Choroid plexus epithelial cell (primary cell): ENCODE measurements at regions not wholly inside any gene's neighbourhood (a gene's known extent, or its start where the extent isn't known, plus 50 kb on each side); places are given as distances from the start of the nearest gene placed in this dataset.

ENCODE experiments used
- DNase-seq: peaks from one replicate; pipeline ENCODE4 v3.0.0-alpha.2; 2010; ENCODE audit warnings: low read depth
- H3K4me3 ChIP-seq: 2 replicates; pipeline ENCODE4 v1.5.1; 2011; ENCODE audit warnings: low read depth, mild to moderate bottlenecking, control low read depth, low read length, moderate library complexity
- CTCF ChIP-seq: conservative IDR thresholded peaks from 2 replicates; pipeline ENCODE4 v1.5.1; 2011; ENCODE audit warnings: low read depth, mild to moderate bottlenecking, control low read depth, inconsistent platforms, low read length, moderate library complexity

- no peak overlapping the region for H3K4me3 ChIP-seq
- no peak for DNase-seq
- no peak for TF ChIP-seq CTCF
Observed at GRCh38 chr6:167240034-167240541, 51.0 kb upstream of the UNC93A start.
